SK-N-SH treated with all-trans-retinoic acid at 6 μM for 48 hours (cell line): ENCODE measurements at regions not wholly inside any gene's neighbourhood (a gene's known extent, or its start where the extent isn't known, plus 50 kb on each side); places are given as distances from the start of the nearest gene placed in this dataset.

ENCODE experiments used
- ARNTL ChIP-seq: fragments of 450-650 bp; formaldehyde crosslinking; IDR thresholded peaks from 2 replicates; pipeline ENCODE4 v1.5.0; 2020; ENCODE audit warnings: low read depth, mild to moderate bottlenecking, moderate library complexity, borderline replicate concordance
- BACH2 ChIP-seq: fragments of 250-450 bp; sonication (Bioruptor Pico); IDR thresholded peaks from 2 replicates; pipeline ENCODE4 v1.9.0; 2021; ENCODE audit warnings: mild to moderate bottlenecking, borderline replicate concordance
- CSRNP3 ChIP-seq: fragments of 250-450 bp; sonication (Bioruptor Pico); IDR thresholded peaks from 2 replicates; pipeline ENCODE4 v1.5.1; 2021; ENCODE audit warnings: mild to moderate bottlenecking, moderate library complexity
- RARB ChIP-seq: fragments of 250-450 bp; sonication (Bioruptor Pico); IDR thresholded peaks from 2 replicates; pipeline ENCODE4 v1.8.0; 2021; ENCODE audit warnings: mild to moderate bottlenecking, moderate library complexity
- ZFP30 ChIP-seq: fragments of 450-650 bp; formaldehyde crosslinking; IDR thresholded peaks from 2 replicates; pipeline ENCODE4 v1.5.0; 2022; ENCODE audit warnings: mild to moderate bottlenecking, moderate library complexity

GRCh38 chr5:120367896-120368634 lies 96.0 kb upstream of the PRR16 start:
- TF ChIP-seq ARNTL (CRISPR knock-in tag), result no peak
- TF ChIP-seq RARB (CRISPR knock-in tag), result no peak
- TF ChIP-seq ZFP30 (CRISPR knock-in tag), result no peak
- no peak for TF ChIP-seq CSRNP3
- no peak for TF ChIP-seq BACH2
